IMR-90 (cell line): ENCODE measurements at regions not wholly inside any gene's neighbourhood (a gene's known extent, or its start where the extent isn't known, plus 50 kb on each side); places are given as distances from the start of the nearest gene placed in this dataset.

Source experiments
- ATAC-seq: fragments of 200-7000 bp; cut with Tn5 transposase; 2 replicates; pipeline ENCODE4 v1.9.1; 2020; ENCODE audit warnings: low read depth, mild to moderate bottlenecking, moderate library complexity
- BruUV-seq: library from RNA; stranded (reverse); fragments of 400-500 nt; replicated peaks from 2 replicates; lab custom pipeline; 2021; lab: Mats Ljungman, UMichigan
- CTCF ChIA-PET: fragments of 300-600 bp; formaldehyde crosslinking; extraction: SDS; loops from one replicate; lab custom pipeline; 2021; ENCODE audit warnings: antibody characterized with exemption; lab: Yijun Ruan, JAX
- POLR2A ChIA-PET: fragments of 300-600 bp; sonication (Branson Sonifier 250); formaldehyde crosslinking; loops from one replicate; lab custom pipeline; 2022; ENCODE audit warnings: antibody characterized with exemption; ENCODE audit not compliant: unreplicated experiment; lab: Charles Lee
- DNase-seq: peaks from one replicate; pipeline ENCODE4 v3.0.0; 2013
- H2AFZ ChIP-seq: replicated peaks from 2 replicates; pipeline ENCODE3; 2013; ENCODE audit warnings: low read length, mild to moderate bottlenecking; ENCODE audit not compliant: poor library complexity
- H2AK5ac ChIP-seq: 2 replicates; pipeline ENCODE4 v1.6.1; 2013; ENCODE audit warnings: low read depth, low read length, inconsistent platforms
- H2AK9ac ChIP-seq: replicated peaks from 2 replicates; pipeline ENCODE3; 2013; ENCODE audit warnings: mild to moderate bottlenecking, low read depth, low read length, moderate library complexity; ENCODE audit not compliant: poor library complexity
- H2BK120ac ChIP-seq: 2 replicates; pipeline ENCODE4 v1.6.1; 2013; ENCODE audit warnings: low read depth, low read length, inconsistent platforms
- H2BK15ac ChIP-seq: 3 replicates; pipeline ENCODE4 v1.6.1; 2013; ENCODE audit warnings: low read depth, low read length, inconsistent platforms
- H2BK20ac ChIP-seq: 2 replicates; pipeline ENCODE4 v1.6.1; 2013; ENCODE audit warnings: low read depth, mild to moderate bottlenecking, inconsistent platforms, low read length, moderate library complexity
- H2BK5ac ChIP-seq: 2 replicates; pipeline ENCODE4 v1.6.1; 2013; ENCODE audit warnings: mild to moderate bottlenecking, low read depth, low read length, inconsistent platforms; ENCODE audit not compliant: poor library complexity, severe bottlenecking
- H3K14ac ChIP-seq: replicated peaks from 2 replicates; pipeline ENCODE4 v1.6.1; 2013; ENCODE audit warnings: low read depth, low read length, inconsistent platforms
- H3K18ac ChIP-seq: 2 replicates; pipeline ENCODE4 v1.6.1; 2013; ENCODE audit warnings: low read depth, low read length, control low read depth
- H3K23ac ChIP-seq: 2 replicates; pipeline ENCODE4 v1.6.1; 2013; ENCODE audit warnings: low read depth, low read length, inconsistent platforms
- H3K27ac ChIP-seq: 2 replicates; pipeline ENCODE4 v1.5.1; 2013; ENCODE audit warnings: mild to moderate bottlenecking, control low read depth, low read length; ENCODE audit not compliant: insufficient read depth
- H3K27me3 ChIP-seq: 2 replicates; pipeline ENCODE4 v1.6.1; 2013; ENCODE audit warnings: low read length; ENCODE audit not compliant: control insufficient read depth, insufficient read depth
- H3K36me3 ChIP-seq: 2 replicates; pipeline ENCODE4 v1.6.1; 2013; ENCODE audit warnings: low read length, mixed read lengths; ENCODE audit not compliant: control insufficient read depth, insufficient read depth
- H3K4ac ChIP-seq: 2 replicates; pipeline ENCODE4 v1.6.1; 2013; ENCODE audit warnings: low read depth, low read length, inconsistent platforms
- H3K4me1 ChIP-seq: 2 replicates; pipeline ENCODE4 v1.6.1; 2013; ENCODE audit warnings: low read length, mixed read lengths; ENCODE audit not compliant: control insufficient read depth, insufficient read depth
- H3K4me2 ChIP-seq: 2 replicates; pipeline ENCODE4 v1.6.1; 2013; ENCODE audit warnings: low read depth, mild to moderate bottlenecking, control low read depth, low read length, moderate library complexity
- H3K4me3 ChIP-seq: 2 replicates; pipeline ENCODE4 v1.5.1; 2013; ENCODE audit warnings: low read depth, mild to moderate bottlenecking, control low read depth, low read length, moderate library complexity; ENCODE audit not compliant: insufficient read depth
- H3K56ac ChIP-seq: 2 replicates; pipeline ENCODE4 v1.6.1; 2013; ENCODE audit warnings: low read length, inconsistent platforms; ENCODE audit not compliant: insufficient read depth; ENCODE audit errors: extremely low read depth
- H3K79me1 ChIP-seq, 2 experiments: 2 replicates each; pipeline ENCODE4 v1.6.1; 2013; ENCODE audit warnings: low read length in 2 of 2, inconsistent platforms in 1 of 2, low read depth in 1 of 2
- H3K9ac ChIP-seq: 2 replicates; pipeline ENCODE4 v1.6.1; 2013; ENCODE audit warnings: low read depth, low read length, control low read depth
- H3K9me1 ChIP-seq: 2 replicates; pipeline ENCODE4 v1.6.1; 2013; ENCODE audit warnings: low read length, inconsistent platforms; ENCODE audit not compliant: insufficient read depth
- H3K9me3 ChIP-seq: 2 replicates; pipeline ENCODE4 v1.6.1; 2013; ENCODE audit warnings: low read length; ENCODE audit not compliant: control insufficient read depth, insufficient read depth
- H4K20me1 ChIP-seq: 2 replicates; pipeline ENCODE4 v1.6.1; 2013; ENCODE audit warnings: low read length, inconsistent platforms; ENCODE audit not compliant: insufficient read depth
- H4K5ac ChIP-seq: 2 replicates; pipeline ENCODE4 v1.6.1; 2013; ENCODE audit warnings: mild to moderate bottlenecking, low read depth, low read length, control low read depth
- H4K8ac ChIP-seq, 2 experiments: 2 replicates each; pipeline ENCODE4 v1.6.1; 2013; ENCODE audit warnings: low read depth in 2 of 2, low read length in 2 of 2, control low read depth in 1 of 2, inconsistent platforms in 1 of 2
- H4K91ac ChIP-seq: 2 replicates; pipeline ENCODE4 v1.6.1; 2013; ENCODE audit warnings: low read depth, low read length, inconsistent platforms; ENCODE audit not compliant: insufficient read depth
- CTCF ChIP-seq: conservative IDR thresholded peaks from 2 replicates; pipeline ENCODE4 v1.5.1; 2012; ENCODE audit warnings: mild to moderate bottlenecking, low read depth, low read length, improper control_type of control experiment
- MXI1 ChIP-seq: IDR thresholded peaks from 2 replicates; pipeline ENCODE4 v1.6.1; 2012; ENCODE audit warnings: low read depth, mild to moderate bottlenecking, low read length, moderate library complexity, borderline replicate concordance
- RAD21 ChIP-seq: IDR thresholded peaks from 2 replicates; pipeline ENCODE4 v1.6.1; 2012; ENCODE audit warnings: low read length, improper control_type of control experiment
- SMC3 ChIP-seq: fragments of 150-350 bp; IDR thresholded peaks from 2 replicates; pipeline ENCODE4 v1.6.1; 2016; ENCODE audit warnings: low read depth, mild to moderate bottlenecking, antibody characterized with exemption, low read length, moderate library complexity
- WGBS, 2 experiments: methylation state at CpG; one replicate each; pipeline versions ENCODE4 v1.1.5 to v1.1.7; 2013; ENCODE audit warnings: missing lambda C conversion rate in 2 of 2; ENCODE audit not compliant: insufficient read length in 1 of 2; ENCODE audit errors: extremely low coverage in 2 of 2; 5-methylcytosine and 5-hydroxymethylcytosine counted together
- dilution Hi-C: fragments of 300-500 bp; cut with HindIII; formaldehyde crosslinking; loops from one replicate; pipeline ENCODE4 v1.14.3; 2018; ENCODE audit warnings: low sequenced_read_pairs; ENCODE audit not compliant: unreplicated experiment
- in situ Hi-C: fragments of 300-500 bp; cut with MboI; formaldehyde crosslinking; loops from 3 replicates; pipeline ENCODE4 v1.14.3; 2019; ENCODE audit warnings: low sequenced_read_pairs, inconsistent platforms, mixed read lengths
- intact Hi-C: fragments of 100-400 bp; cut with micrococcal nuclease; formaldehyde crosslinking; loops from 2 replicates; pipeline ENCODE4 v1.10.0; 2022
- TF ChIP-seq, protein P1 (sequence below): fragments of 150-350 bp; IDR thresholded peaks from 2 replicates; pipeline ENCODE4 v1.6.1; 2017; ENCODE audit warnings: mild to moderate bottlenecking, antibody characterized with exemption, low read length, low read depth

- peak; percentile 59 for TF ChIP-seq CTCF
- TF ChIP-seq RAD21: peak; percentile 56
- TF ChIP-seq, protein P1, sequence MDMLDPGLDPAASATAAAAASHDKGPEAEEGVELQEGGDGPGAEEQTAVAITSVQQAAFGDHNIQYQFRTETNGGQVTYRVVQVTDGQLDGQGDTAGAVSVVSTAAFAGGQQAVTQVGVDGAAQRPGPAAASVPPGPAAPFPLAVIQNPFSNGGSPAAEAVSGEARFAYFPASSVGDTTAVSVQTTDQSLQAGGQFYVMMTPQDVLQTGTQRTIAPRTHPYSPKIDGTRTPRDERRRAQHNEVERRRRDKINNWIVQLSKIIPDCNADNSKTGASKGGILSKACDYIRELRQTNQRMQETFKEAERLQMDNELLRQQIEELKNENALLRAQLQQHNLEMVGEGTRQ: no peak
- peak; percentile 42; the same call in 1 of the 2 replicates for TF ChIP-seq SMC3
- no peak for TF ChIP-seq MXI1
- Histone ChIP-seq H3K27ac (no peak overlapping the region), H4K20me1 (no peaks in the 10 kb centered on the region), H4K5ac (no peak overlapping the region), H3K9ac (no peak overlapping the region), H3K27me3 (no peaks in the 10 kb centered on the region), H3K36me3 (no peaks in the 10 kb centered on the region), H3K4me1 (no peaks in the 10 kb centered on the region), H2BK120ac (no peak overlapping the region), H3K23ac (no peak overlapping the region), H4K91ac (no peak overlapping the region), H3K9me1 (no peaks in the 10 kb centered on the region), H3K79me1 (no peaks in the 10 kb centered on the region), H3K18ac (no peak overlapping the region), H3K14ac (no peak overlapping the region), H2BK5ac (no peak overlapping the region), H3K4me2 (no peak overlapping the region), H2AK5ac (no peak overlapping the region), H2BK20ac (no peak overlapping the region), H2BK15ac (no peak overlapping the region), H4K8ac (no peak overlapping the region), H3K9me3 (peaks cover 2% of the 10 kb centered on the region; the same call in 1 of the 2 replicates), H2AFZ (no peak overlapping the region), H2AK9ac (no peak overlapping the region), H3K56ac (no peak overlapping the region), H3K4ac (no peak overlapping the region), H3K4me3 (no peak overlapping the region)
- in situ Hi-C loops (loop anchor here (5.0 kb wide), 1 partner anchor 253 kb away; no protein-coding TSS in a partner anchor), intact Hi-C loops (loop anchor here (5.0 kb wide), 1 partner anchor 408 kb away; no protein-coding TSS in a partner anchor), dilution Hi-C loops (no loop called here)
- DNase-seq (peak; percentile 5), ATAC-seq (peak; percentile 85)
- BruUV-seq: no TSS peak
- ChIA-PET POLR2A (no interaction called here), CTCF (interaction anchor here (0.7 to 1.0 kb wide), 2 partner anchors 256 to 257 kb away, joined by 4 read pairs; no protein-coding TSS in a partner anchor)
- WGBS, 2 experiments: 8% methylated on average over 4 of the region's 12 CpGs; no CpG with 5 or more reads in 1 of the 2 experiments
Measured at GRCh38 chr20:57089699-57090144, 176.7 kb downstream of the BMP7 start.
